Thoracic aorta (tissue), 2 donors: ENCODE measurements at regions not wholly inside any gene's neighbourhood (a gene's known extent, or its start where the extent isn't known, plus 50 kb on each side); places are given as distances from the start of the nearest gene placed in this dataset.

Source experiments
- ATAC-seq: fragments of 150-250 bp; one replicate; pipeline ENCODE4 v1.8.0; 2017; ENCODE audit warnings: low read depth; ENCODE audit not compliant: insufficient number of reproducible peaks, low FRiP score
- DNase-seq: peaks from one replicate; pipeline ENCODE4 v3.0.0-alpha.2; 2020; ENCODE audit warnings: low spot score
- H3K27ac ChIP-seq, 2 donors: fragments of 200-600 bp; sonication (generic); 1 replicate in 1 of 2; 2 replicates in 1 of 2; pipeline ENCODE4 v1.5.1; 2016; ENCODE audit warnings: mild to moderate bottlenecking in 2 of 2, moderate library complexity in 2 of 2
- H3K27me3 ChIP-seq: fragments of 200-600 bp; sonication (generic); replicated peaks from 2 replicates; pipeline ENCODE4 v1.6.0; 2016; ENCODE audit warnings: mild to moderate bottlenecking; ENCODE audit not compliant: insufficient read depth
- H3K36me3 ChIP-seq: fragments of 200-600 bp; sonication (generic); one replicate; pipeline ENCODE4 v1.5.1; 2016
- H3K4me1 ChIP-seq, 2 donors: fragments of 200-600 bp; sonication (generic); 1 replicate in 1 of 2; 2 replicates in 1 of 2; pipeline versions ENCODE4 v1.5.1 to v1.6.0; 2016; ENCODE audit warnings: low read depth in 2 of 2, mild to moderate bottlenecking in 1 of 2; ENCODE audit not compliant: control insufficient read depth in 1 of 2
- H3K4me3 ChIP-seq: fragments of 200-600 bp; sonication (generic); 2 replicates; pipeline ENCODE4 v1.5.1; 2016; ENCODE audit warnings: mild to moderate bottlenecking
- H3K9me3 ChIP-seq: fragments of 200-600 bp; sonication (generic); 2 replicates; pipeline ENCODE4 v1.5.1; 2016
- CTCF ChIP-seq: fragments of 200-600 bp; sonication (generic); IDR thresholded peaks from one replicate; pipeline ENCODE4 v1.5.1; 2019; ENCODE audit warnings: antibody characterized with exemption

GRCh38 chr2:120959426-120959825 lies 223.8 kb downstream of the GLI2 start:
- DNase-seq = no peak
- no peak overlapping the region for H3K4me3 ChIP-seq
- no peaks in the 10 kb centered on the region for H3K4me1 ChIP-seq
- H3K27me3 ChIP-seq = no peaks in the 10 kb centered on the region
- H3K27ac ChIP-seq = no peak overlapping the region
- no peaks in the 10 kb centered on the region for H3K36me3 ChIP-seq
- TF ChIP-seq CTCF = no peak
- no peak for ATAC-seq
- H3K9me3 ChIP-seq = no peaks in the 10 kb centered on the region

- H3K27ac ChIP-seq = no peak overlapping the region
- no peak overlapping the region for H3K4me3 ChIP-seq
- DNase-seq = no peak
- H3K9me3 ChIP-seq = no peaks in the 10 kb centered on the region
- no peaks in the 10 kb centered on the region for H3K27me3 ChIP-seq
- no peak for ATAC-seq
- H3K4me1 ChIP-seq = no peaks in the 10 kb centered on the region
- TF ChIP-seq CTCF = no peak
- H3K36me3 ChIP-seq = no peaks in the 10 kb centered on the region
These were observed 225.2 kb downstream of the GLI2 start for GRCh38 chr2:120960770-120961366.

- TF ChIP-seq CTCF = no peak
- Histone ChIP-seq H3K4me1 (no peaks in the 10 kb centered on the region), H3K36me3 (no peaks in the 10 kb centered on the region), H3K27ac (no peak overlapping the region), H3K9me3 (no peaks in the 10 kb centered on the region), H3K4me3 (no peak overlapping the region), H3K27me3 (no peaks in the 10 kb centered on the region)
- ATAC-seq (no peak), DNase-seq (no peak)
These were observed 225.7 kb downstream of the GLI2 start for GRCh38 chr2:120961396-120961795.

- ATAC-seq (no peak), DNase-seq (no peak)
- Histone ChIP-seq H3K36me3 (no peaks in the 10 kb centered on the region), H3K9me3 (no peaks in the 10 kb centered on the region), H3K27me3 (no peaks in the 10 kb centered on the region), H3K4me3 (no peak overlapping the region), H3K27ac (no peak overlapping the region), H3K4me1 (no peaks in the 10 kb centered on the region)
- TF ChIP-seq CTCF = no peak
These were observed 228.5 kb downstream of the GLI2 start for GRCh38 chr2:120963997-120964705.

GRCh38 chr2:120964819-120965218 lies 229.2 kb downstream of the GLI2 start:
- H3K4me1 ChIP-seq = no peaks in the 10 kb centered on the region
- H3K9me3 ChIP-seq = no peaks in the 10 kb centered on the region
- DNase-seq = no peak
- H3K4me3 ChIP-seq = no peak overlapping the region
- H3K27ac ChIP-seq = no peak overlapping the region
- no peaks in the 10 kb centered on the region for H3K36me3 ChIP-seq
- no peak for TF ChIP-seq CTCF
- ATAC-seq = no peak
- H3K27me3 ChIP-seq = no peaks in the 10 kb centered on the region
